CD4-positive, alpha-beta T cell treated with Interleukin-6 for 4 hours (primary cell): ENCODE measurements at regions not wholly inside any gene's neighbourhood (a gene's known extent, or its start where the extent isn't known, plus 50 kb on each side); places are given as distances from the start of the nearest gene placed in this dataset.
"Not testable (repeated sequence)": the region's sequence is repeated elsewhere in the genome, so short reads cannot be mapped to it uniquely, and the experiment has no call there.

Experiments used
- DNase-seq: peaks from one replicate; pipeline ENCODE4 v3.0.0-alpha.2; 2020; ENCODE audit warnings: mixed read lengths

GRCh38 chr12:24554612-24555295 lies 394.1 kb downstream of the BCAT1 start:
- DNase-seq = no peak

DNA sequence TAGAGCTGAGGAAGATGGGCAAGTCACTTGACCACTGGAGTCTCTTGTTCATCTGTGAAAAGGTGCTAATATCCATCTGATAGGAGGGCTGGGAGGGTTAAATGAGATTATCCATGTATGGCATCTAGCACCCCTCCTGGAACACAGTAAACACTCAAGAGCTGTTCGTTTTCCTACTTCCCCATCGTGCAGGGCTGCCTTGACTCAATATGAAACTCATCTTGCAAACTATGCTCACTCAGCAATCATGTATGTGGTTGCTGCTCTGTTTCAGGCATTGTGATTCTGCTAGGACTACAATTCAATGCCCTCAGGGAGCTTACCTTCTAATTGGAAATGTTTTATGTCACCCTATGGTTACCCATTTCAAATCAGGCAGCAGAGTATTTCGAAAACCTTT lies 395.6 kb downstream of the BCAT1 start:
- no peak for DNase-seq

DNA sequence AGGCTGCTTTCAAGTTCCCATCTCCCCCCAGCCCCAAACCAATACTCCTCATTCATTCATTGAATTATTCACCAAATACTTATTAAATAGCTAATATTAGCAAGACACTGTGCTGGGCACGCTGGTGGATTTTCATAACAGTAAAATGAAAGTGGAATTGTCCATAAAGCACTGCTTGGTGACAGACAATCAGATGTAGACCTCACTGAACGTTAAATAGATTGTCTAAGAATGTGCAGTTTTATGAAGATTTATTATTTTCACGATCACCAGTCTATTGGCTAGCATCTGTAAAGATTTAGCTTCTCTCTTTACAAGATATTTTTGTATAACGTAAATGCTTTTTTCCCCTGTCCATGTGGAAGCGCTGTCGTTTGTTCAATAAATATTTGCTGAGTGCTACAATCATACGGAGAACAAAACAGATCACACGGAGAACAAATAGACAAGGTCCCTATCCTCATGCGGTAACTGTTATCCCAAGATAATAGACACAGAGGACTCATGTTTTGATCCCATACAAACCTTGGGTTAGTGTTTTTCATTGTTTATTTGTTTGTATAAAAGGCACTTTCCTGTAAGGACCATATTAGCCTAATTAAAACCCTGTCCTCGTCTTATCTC lies 397.6 kb downstream of the BCAT1 start:
- no peak for DNase-seq

- DNase-seq = no peak
These were observed 398.3 kb downstream of the BCAT1 start for GRCh38 chr12:24550609-24551008.

DNA sequence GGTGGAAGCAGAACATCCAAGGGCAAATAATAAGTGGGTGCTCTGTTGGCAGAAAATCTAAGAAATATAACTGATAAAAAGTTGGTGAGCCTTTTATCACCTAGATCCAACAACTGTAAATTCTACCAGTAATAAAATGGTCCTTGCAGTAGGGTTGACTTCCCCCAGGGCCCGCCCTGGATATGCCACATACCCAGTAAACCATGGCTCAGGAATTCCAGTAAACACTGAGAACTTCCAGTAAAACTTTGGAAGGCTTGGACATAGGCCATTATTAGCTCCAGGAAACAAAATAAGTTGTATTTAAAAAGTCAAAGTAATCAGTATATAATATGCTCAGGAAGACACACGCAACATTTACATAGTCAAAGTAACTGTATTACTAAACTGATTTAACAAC lies 402.2 kb downstream of the BCAT1 start:
- DNase-seq = no peak

GRCh38 chr12:24546084-24546483 lies 402.8 kb downstream of the BCAT1 start:
- DNase-seq = no peak

DNA sequence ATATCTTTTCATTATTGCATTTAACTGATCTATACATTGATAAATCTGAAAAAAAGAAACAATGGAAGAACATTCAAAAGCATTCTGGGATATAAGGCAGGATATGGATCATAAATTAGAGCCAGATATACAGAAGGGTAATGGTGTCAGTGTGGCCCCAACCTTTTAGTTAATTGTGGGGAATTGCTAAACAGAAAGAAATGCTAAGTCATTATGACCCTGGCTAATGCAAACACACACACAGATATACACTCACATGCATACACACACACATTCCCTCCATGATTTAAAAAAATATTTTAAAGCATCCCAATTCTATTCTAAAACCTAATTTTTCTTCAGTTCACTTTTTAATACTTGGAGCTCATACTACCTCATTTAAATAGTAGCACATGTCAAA lies 404.5 kb downstream of the BCAT1 start:
- DNase-seq = no peak

DNA sequence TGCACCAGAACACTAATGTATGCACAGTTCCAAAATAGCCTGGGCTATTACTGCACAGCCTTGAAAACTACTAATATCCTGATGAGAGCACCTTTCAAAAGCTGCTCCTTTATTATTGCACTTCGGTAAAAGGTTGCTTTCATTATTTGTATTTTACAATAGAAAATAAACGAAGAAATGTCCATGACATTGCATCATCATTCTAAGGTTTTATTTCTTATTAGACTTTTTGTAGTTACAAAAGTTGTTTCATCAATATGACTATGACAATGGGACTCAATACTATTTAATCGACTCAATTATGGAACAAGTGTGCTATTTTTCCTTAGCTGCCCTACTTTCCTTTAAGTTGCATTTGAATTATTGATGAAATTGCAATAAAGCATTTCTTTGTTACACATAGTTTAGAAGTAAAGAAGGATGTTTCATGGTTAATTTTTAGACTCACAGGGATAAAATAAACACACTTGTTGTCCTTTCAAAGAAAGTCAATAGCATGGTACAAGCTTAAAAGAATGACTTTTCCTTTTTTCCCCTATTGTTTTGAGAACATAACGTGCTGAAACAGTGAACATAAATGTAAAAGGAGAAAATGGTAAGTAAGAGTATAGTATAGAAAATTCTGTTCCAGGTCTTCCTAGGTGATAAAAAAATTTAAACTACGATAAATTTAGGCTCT lies 407.6 kb downstream of the BCAT1 start:
- DNase-seq = no peak

- no peak for DNase-seq
These were observed 409.3 kb downstream of the BCAT1 start for GRCh38 chr12:24539646-24540045.

DNA sequence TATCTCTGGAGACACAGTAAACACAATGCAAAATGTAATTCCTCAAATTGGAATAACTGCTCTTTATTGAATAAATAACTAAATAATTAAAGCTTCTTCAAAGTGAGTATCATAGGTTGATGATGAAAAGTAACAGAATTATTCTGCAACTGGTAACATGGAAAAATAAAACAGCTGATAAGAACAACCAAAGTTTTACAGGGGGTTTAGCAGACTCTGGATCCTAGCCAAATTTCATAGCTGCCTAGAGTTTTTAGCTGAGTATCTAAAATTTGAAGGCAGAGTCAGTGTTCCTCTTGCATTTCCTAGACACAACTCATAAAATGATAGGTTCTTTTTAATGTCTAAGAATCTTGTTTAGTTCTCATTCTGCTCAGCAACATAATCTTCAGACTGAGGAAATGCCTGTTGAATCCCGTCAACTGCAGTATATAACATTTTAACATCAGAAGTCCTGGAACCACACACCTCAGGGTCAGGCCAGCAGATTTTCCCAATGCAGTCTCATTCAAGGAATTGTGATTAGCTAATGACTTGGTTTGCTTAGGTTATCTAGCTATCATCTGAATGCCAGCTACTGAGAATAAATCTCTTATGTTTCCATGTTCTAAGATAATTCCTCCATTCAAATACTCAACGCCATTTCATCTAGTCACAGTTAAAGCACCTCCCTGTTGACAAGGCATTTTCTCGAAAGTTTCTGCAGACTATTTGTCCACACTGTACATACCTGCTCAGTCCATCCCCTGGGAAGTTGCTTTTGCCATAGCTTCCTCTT lies 411.6 kb downstream of the BCAT1 start:
- DNase-seq = no peak

- DNase-seq = no peak
These were observed 413.4 kb downstream of the BCAT1 start for GRCh38 chr12:24535334-24536069.

DNA sequence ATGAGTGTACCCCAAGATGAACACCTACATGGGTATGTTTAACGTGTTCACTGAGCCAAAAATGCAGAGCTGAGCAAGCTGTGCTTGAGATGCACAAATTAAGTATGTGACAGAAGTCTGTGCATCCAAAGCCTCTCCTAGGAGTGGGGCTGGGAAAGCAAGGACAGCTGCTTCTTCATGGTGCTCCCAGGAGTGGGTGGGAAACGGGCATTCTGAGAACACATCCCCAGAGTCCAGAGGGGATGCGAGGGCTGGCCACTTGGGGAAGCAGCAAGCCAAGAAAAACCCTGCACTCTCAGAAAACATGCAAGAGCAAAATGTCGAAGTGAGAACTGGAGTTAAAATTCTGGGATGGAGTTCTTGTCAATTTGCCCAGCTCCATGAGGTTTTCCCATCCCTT lies 414.3 kb downstream of the BCAT1 start:
- DNase-seq = no peak

DNA sequence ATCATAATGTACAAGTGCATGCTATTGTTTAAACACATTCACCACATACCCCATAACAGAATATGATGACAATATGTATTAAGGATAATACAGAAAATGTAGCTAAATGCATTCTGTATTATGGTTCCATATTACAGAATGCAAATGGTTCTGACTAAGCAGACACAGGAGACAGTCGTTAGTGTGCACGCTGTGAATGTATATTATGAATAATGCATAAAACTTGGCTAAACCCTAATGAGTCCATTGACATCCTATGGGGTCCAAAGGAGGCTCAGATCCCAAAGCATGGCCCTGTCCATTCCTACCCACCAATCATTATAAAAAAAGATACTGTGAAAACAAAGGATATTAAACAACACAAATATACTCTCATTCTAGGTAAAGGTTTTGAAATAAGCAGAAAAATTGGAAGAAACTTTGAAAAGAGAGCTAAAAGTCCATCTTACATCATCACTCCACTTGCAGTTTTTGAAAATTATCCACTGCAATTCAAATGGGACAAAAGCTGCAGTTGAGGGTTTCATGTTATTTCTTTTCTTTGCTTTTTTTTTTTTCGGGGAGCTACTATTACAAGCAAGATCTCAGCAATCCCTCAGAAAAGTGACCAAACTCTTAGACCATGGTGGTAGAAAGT lies 415.1 kb downstream of the BCAT1 start:
- no peak for DNase-seq

DNA sequence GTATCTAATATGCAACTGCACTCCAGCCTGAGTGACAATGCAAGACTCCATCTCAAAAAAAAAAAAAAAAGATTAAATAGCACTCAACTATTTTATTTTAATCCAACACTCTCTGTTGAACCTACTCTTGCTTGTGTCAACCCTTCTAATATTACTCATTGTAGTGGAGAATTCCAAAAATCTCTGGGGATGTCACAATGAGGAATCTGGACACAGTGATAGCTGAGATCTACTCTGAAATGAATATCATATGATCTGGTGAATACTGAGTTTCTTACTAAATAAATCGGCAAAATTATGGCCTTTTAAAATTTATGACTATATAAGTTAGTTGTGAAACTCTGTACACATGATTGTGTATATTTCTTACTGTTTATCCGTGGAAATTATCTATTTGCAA lies 418.2 kb downstream of the BCAT1 start:
- no peak for DNase-seq

GRCh38 chr12:24527102-24527501 lies 421.8 kb downstream of the BCAT1 start:
- DNase-seq = no peak

DNA sequence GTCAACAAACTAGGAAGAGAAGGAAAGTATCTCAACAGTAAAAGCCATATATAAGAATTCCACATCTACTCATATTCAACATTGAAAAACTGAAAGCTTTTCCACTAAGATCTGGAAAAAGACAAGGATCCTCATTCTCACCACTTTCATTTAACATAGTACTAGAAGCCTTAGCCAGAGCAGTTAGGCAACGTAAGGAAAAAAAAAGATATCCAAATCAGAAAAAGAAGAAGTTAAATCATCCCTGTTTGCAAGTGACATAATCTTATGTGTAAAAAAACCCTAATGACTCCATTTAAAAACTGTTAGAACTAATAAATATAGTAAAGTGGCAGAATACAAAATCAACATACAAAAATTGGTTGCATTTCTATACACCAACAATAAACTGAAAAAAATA lies 426.2 kb downstream of the BCAT1 start:
- no peak for DNase-seq

- no peak for DNase-seq
These were observed 429.1 kb downstream of the BCAT1 start for GRCh38 chr12:24519759-24520158.

- DNase-seq = no peak
These were observed 431.9 kb downstream of the BCAT1 start for GRCh38 chr12:24517000-24517399.

DNA sequence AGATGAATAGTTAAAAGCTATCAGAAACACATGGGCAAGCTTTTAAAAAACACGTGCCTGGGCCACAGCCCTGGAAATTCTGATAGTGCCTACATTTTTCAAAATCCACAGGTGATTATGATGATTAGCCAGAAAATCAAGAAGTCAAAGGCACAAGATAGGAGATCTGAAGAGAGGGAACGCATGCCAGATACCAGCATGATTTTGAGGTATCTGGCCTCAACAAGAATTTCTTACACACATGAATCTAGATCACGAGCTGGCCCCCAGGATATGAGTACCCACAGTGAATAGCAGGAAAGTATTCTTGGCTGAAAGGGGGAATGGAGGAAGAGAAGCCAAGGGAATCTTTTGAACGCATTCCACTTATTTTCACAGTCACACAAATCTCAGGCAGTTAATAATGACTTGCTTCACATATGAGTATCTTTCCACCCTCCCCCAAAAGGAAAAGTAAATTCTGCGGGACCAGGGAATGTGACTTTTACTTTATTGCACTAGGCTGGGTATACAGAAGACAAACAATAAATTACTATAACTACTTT lies 438.2 kb downstream of the BCAT1 start:
- DNase-seq = no peak

DNA sequence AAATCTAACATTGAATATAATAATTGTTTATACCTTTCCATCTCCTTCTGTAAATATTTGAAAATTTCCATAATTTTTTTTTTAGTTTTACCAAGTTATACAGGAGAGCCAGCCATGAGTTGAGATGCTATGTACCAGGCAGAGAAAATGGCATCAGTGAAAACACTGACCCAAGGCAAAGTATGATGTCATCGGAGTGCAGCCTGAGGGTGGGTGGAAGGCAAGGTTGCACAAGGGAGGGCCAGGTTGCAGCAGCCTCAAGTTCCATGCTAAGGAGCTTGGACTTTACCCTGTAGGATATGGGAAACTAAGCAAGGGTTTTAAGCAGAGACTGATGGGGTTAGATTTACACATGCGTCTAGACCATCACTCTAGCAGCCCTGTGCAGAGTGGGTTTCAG lies 441.1 kb downstream of the BCAT1 start:
- no peak for DNase-seq

- DNase-seq = no peak
These were observed 443.4 kb downstream of the BCAT1 start for GRCh38 chr12:24505366-24506015.

DNA sequence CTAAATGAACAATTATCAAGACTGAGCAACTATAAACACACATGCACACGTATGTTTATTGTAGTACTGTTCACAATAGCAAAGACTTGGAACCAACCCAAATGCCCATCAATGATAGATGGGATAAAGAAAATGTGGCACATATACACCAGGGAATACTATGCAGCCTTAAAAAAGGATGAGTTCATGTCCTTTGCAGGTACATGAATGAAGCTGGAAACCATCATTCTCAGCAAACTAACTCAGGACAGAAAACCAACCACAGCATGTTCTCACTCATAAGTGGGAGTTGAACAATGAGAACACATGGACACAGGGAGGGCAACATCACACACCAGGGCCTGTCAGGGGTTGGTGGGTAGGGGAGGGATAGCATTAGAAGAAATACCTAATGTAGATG lies 445.4 kb downstream of the BCAT1 start:
- DNase-seq = not testable (repeated sequence)
